GM12878 (cell line): ENCODE measurements at regions not wholly inside any gene's neighbourhood (a gene's known extent, or its start where the extent isn't known, plus 50 kb on each side); places are given as distances from the start of the nearest gene placed in this dataset.

Experiments
- SUZ12 ChIP-seq: fragments of 200-600 bp; sonication (generic); IDR thresholded peaks from one replicate; pipeline ENCODE4 v1.6.1; 2018; ENCODE audit warnings: antibody characterized with exemption, mild to moderate bottlenecking; ENCODE audit not compliant: unreplicated experiment
- USF1 ChIP-seq: IDR thresholded peaks from 2 replicates; pipeline ENCODE4 v1.6.1; 2011; ENCODE audit warnings: borderline replicate concordance, low read depth, mild to moderate bottlenecking, moderate library complexity, mixed read lengths, low read length; ENCODE audit not compliant: insufficient read depth; ENCODE audit errors: extremely low read length
- TF ChIP-seq, protein P1 (sequence below), 3 experiments: IDR thresholded peaks in 2 of 3; conservative IDR thresholded peaks in 1 of 3; 2 replicates each; pipeline ENCODE4 v1.5.1; 2011; ENCODE audit warnings: low read depth in 3 of 3, low read length in 3 of 3, mild to moderate bottlenecking in 3 of 3, control low read depth in 2 of 3, moderate library complexity in 2 of 3, inconsistent platforms in 1 of 3, mixed read lengths in 1 of 3; ENCODE audit not compliant: control insufficient read depth in 2 of 3, insufficient read depth in 1 of 3; ENCODE audit errors: extremely low read depth in 1 of 3

GRCh38 chr5:56729488-56729887, 85.9 kb upstream of the MAP3K1 start:
- TF ChIP-seq USF1 = no peak
- TF ChIP-seq SUZ12 = no peak
- TF ChIP-seq, protein P1, sequence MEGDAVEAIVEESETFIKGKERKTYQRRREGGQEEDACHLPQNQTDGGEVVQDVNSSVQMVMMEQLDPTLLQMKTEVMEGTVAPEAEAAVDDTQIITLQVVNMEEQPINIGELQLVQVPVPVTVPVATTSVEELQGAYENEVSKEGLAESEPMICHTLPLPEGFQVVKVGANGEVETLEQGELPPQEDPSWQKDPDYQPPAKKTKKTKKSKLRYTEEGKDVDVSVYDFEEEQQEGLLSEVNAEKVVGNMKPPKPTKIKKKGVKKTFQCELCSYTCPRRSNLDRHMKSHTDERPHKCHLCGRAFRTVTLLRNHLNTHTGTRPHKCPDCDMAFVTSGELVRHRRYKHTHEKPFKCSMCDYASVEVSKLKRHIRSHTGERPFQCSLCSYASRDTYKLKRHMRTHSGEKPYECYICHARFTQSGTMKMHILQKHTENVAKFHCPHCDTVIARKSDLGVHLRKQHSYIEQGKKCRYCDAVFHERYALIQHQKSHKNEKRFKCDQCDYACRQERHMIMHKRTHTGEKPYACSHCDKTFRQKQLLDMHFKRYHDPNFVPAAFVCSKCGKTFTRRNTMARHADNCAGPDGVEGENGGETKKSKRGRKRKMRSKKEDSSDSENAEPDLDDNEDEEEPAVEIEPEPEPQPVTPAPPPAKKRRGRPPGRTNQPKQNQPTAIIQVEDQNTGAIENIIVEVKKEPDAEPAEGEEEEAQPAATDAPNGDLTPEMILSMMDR (IDR thresholded peaks at IDR 0.05 in 2 of 3, conservative IDR thresholded peaks at IDR 0.05 in 1 of 3; ENCODE audit: control insufficient read depth in 2 of 3, extremely low read depth in 1 of 3, insufficient read depth in 1 of 3, low read depth in 3 of 3, low read length in 3 of 3) = no peak
